ENCODE measurements at regions not wholly inside any gene's neighbourhood (a gene's known extent, or its start where the extent isn't known, plus 50 kb on each side); places are given as distances from the start of the nearest gene placed in this dataset.

DNA sequence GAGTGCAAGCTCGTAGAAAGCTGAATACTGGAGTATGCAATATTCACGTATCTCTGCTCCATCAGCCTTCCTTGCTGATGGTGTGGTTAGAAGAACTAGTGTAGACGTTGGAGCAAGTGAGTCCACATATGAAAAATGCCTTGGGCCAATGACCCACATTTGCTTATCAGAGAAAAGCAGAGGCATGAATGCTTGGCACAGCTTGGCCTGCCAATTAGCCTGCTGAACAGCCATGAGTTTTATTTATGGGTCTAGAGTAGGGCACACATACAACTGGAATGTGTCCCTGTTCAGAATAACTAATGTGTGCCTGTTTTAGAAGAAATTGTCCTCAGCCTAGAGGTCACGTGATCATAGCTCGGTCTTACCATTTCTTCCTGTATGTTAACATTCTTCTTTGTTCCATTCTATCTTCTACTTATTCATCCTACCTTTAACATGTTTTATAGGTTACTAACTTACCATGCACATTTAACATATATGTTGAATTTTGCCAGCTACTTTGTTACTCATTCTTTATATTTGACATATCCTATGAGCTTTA lies 432.7 kb upstream of the AADAT start:
- TF ChIP-seq, protein P1, sequence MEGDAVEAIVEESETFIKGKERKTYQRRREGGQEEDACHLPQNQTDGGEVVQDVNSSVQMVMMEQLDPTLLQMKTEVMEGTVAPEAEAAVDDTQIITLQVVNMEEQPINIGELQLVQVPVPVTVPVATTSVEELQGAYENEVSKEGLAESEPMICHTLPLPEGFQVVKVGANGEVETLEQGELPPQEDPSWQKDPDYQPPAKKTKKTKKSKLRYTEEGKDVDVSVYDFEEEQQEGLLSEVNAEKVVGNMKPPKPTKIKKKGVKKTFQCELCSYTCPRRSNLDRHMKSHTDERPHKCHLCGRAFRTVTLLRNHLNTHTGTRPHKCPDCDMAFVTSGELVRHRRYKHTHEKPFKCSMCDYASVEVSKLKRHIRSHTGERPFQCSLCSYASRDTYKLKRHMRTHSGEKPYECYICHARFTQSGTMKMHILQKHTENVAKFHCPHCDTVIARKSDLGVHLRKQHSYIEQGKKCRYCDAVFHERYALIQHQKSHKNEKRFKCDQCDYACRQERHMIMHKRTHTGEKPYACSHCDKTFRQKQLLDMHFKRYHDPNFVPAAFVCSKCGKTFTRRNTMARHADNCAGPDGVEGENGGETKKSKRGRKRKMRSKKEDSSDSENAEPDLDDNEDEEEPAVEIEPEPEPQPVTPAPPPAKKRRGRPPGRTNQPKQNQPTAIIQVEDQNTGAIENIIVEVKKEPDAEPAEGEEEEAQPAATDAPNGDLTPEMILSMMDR (IDR thresholded peaks at IDR 0.05): no peak
- TF ChIP-seq ZFX (IDR thresholded peaks at IDR 0.05; ENCODE audit: borderline replicate concordance): no peak
